IMR-90 (cell line): ENCODE measurements at regions not wholly inside any gene's neighbourhood (a gene's known extent, or its start where the extent isn't known, plus 50 kb on each side); places are given as distances from the start of the nearest gene placed in this dataset.

Source experiments
- ATAC-seq: fragments of 200-7000 bp; cut with Tn5 transposase; 2 replicates; pipeline ENCODE4 v1.9.1; 2020; ENCODE audit warnings: low read depth, mild to moderate bottlenecking, moderate library complexity
- BruUV-seq: library from RNA; stranded (reverse); fragments of 400-500 nt; replicated peaks from 2 replicates; lab custom pipeline; 2021; lab: Mats Ljungman, UMichigan
- CTCF ChIA-PET: fragments of 300-600 bp; formaldehyde crosslinking; extraction: SDS; loops from one replicate; lab custom pipeline; 2021; ENCODE audit warnings: antibody characterized with exemption; lab: Yijun Ruan, JAX
- POLR2A ChIA-PET: fragments of 300-600 bp; sonication (Branson Sonifier 250); formaldehyde crosslinking; loops from one replicate; lab custom pipeline; 2022; ENCODE audit warnings: antibody characterized with exemption; ENCODE audit not compliant: unreplicated experiment; lab: Charles Lee
- DNase-seq: peaks from one replicate; pipeline ENCODE4 v3.0.0; 2013
- H2AFZ ChIP-seq: replicated peaks from 2 replicates; pipeline ENCODE3; 2013; ENCODE audit warnings: low read length, mild to moderate bottlenecking; ENCODE audit not compliant: poor library complexity
- H2AK5ac ChIP-seq: 2 replicates; pipeline ENCODE4 v1.6.1; 2013; ENCODE audit warnings: low read depth, low read length, inconsistent platforms
- H2AK9ac ChIP-seq: replicated peaks from 2 replicates; pipeline ENCODE3; 2013; ENCODE audit warnings: mild to moderate bottlenecking, low read depth, low read length, moderate library complexity; ENCODE audit not compliant: poor library complexity
- H2BK120ac ChIP-seq: 2 replicates; pipeline ENCODE4 v1.6.1; 2013; ENCODE audit warnings: low read depth, low read length, inconsistent platforms
- H2BK15ac ChIP-seq: 3 replicates; pipeline ENCODE4 v1.6.1; 2013; ENCODE audit warnings: low read depth, low read length, inconsistent platforms
- H2BK20ac ChIP-seq: 2 replicates; pipeline ENCODE4 v1.6.1; 2013; ENCODE audit warnings: low read depth, mild to moderate bottlenecking, inconsistent platforms, low read length, moderate library complexity
- H2BK5ac ChIP-seq: 2 replicates; pipeline ENCODE4 v1.6.1; 2013; ENCODE audit warnings: mild to moderate bottlenecking, low read depth, low read length, inconsistent platforms; ENCODE audit not compliant: poor library complexity, severe bottlenecking
- H3K14ac ChIP-seq: replicated peaks from 2 replicates; pipeline ENCODE4 v1.6.1; 2013; ENCODE audit warnings: low read depth, low read length, inconsistent platforms
- H3K18ac ChIP-seq: 2 replicates; pipeline ENCODE4 v1.6.1; 2013; ENCODE audit warnings: low read depth, low read length, control low read depth
- H3K23ac ChIP-seq: 2 replicates; pipeline ENCODE4 v1.6.1; 2013; ENCODE audit warnings: low read depth, low read length, inconsistent platforms
- H3K27ac ChIP-seq: 2 replicates; pipeline ENCODE4 v1.5.1; 2013; ENCODE audit warnings: mild to moderate bottlenecking, control low read depth, low read length; ENCODE audit not compliant: insufficient read depth
- H3K27me3 ChIP-seq: 2 replicates; pipeline ENCODE4 v1.6.1; 2013; ENCODE audit warnings: low read length; ENCODE audit not compliant: control insufficient read depth, insufficient read depth
- H3K36me3 ChIP-seq: 2 replicates; pipeline ENCODE4 v1.6.1; 2013; ENCODE audit warnings: low read length, mixed read lengths; ENCODE audit not compliant: control insufficient read depth, insufficient read depth
- H3K4ac ChIP-seq: 2 replicates; pipeline ENCODE4 v1.6.1; 2013; ENCODE audit warnings: low read depth, low read length, inconsistent platforms
- H3K4me1 ChIP-seq: 2 replicates; pipeline ENCODE4 v1.6.1; 2013; ENCODE audit warnings: low read length, mixed read lengths; ENCODE audit not compliant: control insufficient read depth, insufficient read depth
- H3K4me2 ChIP-seq: 2 replicates; pipeline ENCODE4 v1.6.1; 2013; ENCODE audit warnings: low read depth, mild to moderate bottlenecking, control low read depth, low read length, moderate library complexity
- H3K4me3 ChIP-seq: 2 replicates; pipeline ENCODE4 v1.5.1; 2013; ENCODE audit warnings: low read depth, mild to moderate bottlenecking, control low read depth, low read length, moderate library complexity; ENCODE audit not compliant: insufficient read depth
- H3K56ac ChIP-seq: 2 replicates; pipeline ENCODE4 v1.6.1; 2013; ENCODE audit warnings: low read length, inconsistent platforms; ENCODE audit not compliant: insufficient read depth; ENCODE audit errors: extremely low read depth
- H3K79me1 ChIP-seq, 2 experiments: 2 replicates each; pipeline ENCODE4 v1.6.1; 2013; ENCODE audit warnings: low read length in 2 of 2, inconsistent platforms in 1 of 2, low read depth in 1 of 2
- H3K9ac ChIP-seq: 2 replicates; pipeline ENCODE4 v1.6.1; 2013; ENCODE audit warnings: low read depth, low read length, control low read depth
- H3K9me1 ChIP-seq: 2 replicates; pipeline ENCODE4 v1.6.1; 2013; ENCODE audit warnings: low read length, inconsistent platforms; ENCODE audit not compliant: insufficient read depth
- H3K9me3 ChIP-seq: 2 replicates; pipeline ENCODE4 v1.6.1; 2013; ENCODE audit warnings: low read length; ENCODE audit not compliant: control insufficient read depth, insufficient read depth
- H4K20me1 ChIP-seq: 2 replicates; pipeline ENCODE4 v1.6.1; 2013; ENCODE audit warnings: low read length, inconsistent platforms; ENCODE audit not compliant: insufficient read depth
- H4K5ac ChIP-seq: 2 replicates; pipeline ENCODE4 v1.6.1; 2013; ENCODE audit warnings: mild to moderate bottlenecking, low read depth, low read length, control low read depth
- H4K8ac ChIP-seq, 2 experiments: 2 replicates each; pipeline ENCODE4 v1.6.1; 2013; ENCODE audit warnings: low read depth in 2 of 2, low read length in 2 of 2, control low read depth in 1 of 2, inconsistent platforms in 1 of 2
- H4K91ac ChIP-seq: 2 replicates; pipeline ENCODE4 v1.6.1; 2013; ENCODE audit warnings: low read depth, low read length, inconsistent platforms; ENCODE audit not compliant: insufficient read depth
- CHD1 ChIP-seq: IDR thresholded peaks from 2 replicates; pipeline ENCODE4 v1.6.1; 2012; ENCODE audit warnings: low read depth, low read length, improper control_type of control experiment
- MAFK ChIP-seq: IDR thresholded peaks from 2 replicates; pipeline ENCODE4 v1.6.1; 2012; ENCODE audit warnings: low read depth, low read length, improper control_type of control experiment
- RAD21 ChIP-seq: IDR thresholded peaks from 2 replicates; pipeline ENCODE4 v1.6.1; 2012; ENCODE audit warnings: low read length, improper control_type of control experiment
- RCOR1 ChIP-seq: IDR thresholded peaks from 2 replicates; pipeline ENCODE4 v1.6.1; 2012; ENCODE audit warnings: mild to moderate bottlenecking, low read length, improper control_type of control experiment; ENCODE audit not compliant: insufficient replicate concordance
- dilution Hi-C: fragments of 300-500 bp; cut with HindIII; formaldehyde crosslinking; loops from one replicate; pipeline ENCODE4 v1.14.3; 2018; ENCODE audit warnings: low sequenced_read_pairs; ENCODE audit not compliant: unreplicated experiment
- in situ Hi-C: fragments of 300-500 bp; cut with MboI; formaldehyde crosslinking; loops from 3 replicates; pipeline ENCODE4 v1.14.3; 2019; ENCODE audit warnings: low sequenced_read_pairs, inconsistent platforms, mixed read lengths
- intact Hi-C: fragments of 100-400 bp; cut with micrococcal nuclease; formaldehyde crosslinking; loops from 2 replicates; pipeline ENCODE4 v1.10.0; 2022

- Histone ChIP-seq H2BK120ac (no peak overlapping the region), H3K18ac (no peak overlapping the region), H3K4me1 (no peaks in the 10 kb centered on the region), H3K4me2 (no peak overlapping the region), H4K8ac (no peak overlapping the region), H3K4me3 (no peak overlapping the region), H3K79me1 (no peaks in the 10 kb centered on the region), H3K23ac (no peak overlapping the region), H3K36me3 (no peaks in the 10 kb centered on the region), H3K27me3 (no peaks in the 10 kb centered on the region), H3K9me3 (peaks cover 6% of the 10 kb centered on the region), H2AK5ac (no peak overlapping the region), H3K4ac (no peak overlapping the region), H2AK9ac (no peak overlapping the region), H2BK5ac (no peak overlapping the region), H3K9ac (no peak overlapping the region), H3K56ac (no peak overlapping the region), H2BK15ac (no peak overlapping the region), H4K5ac (no peak overlapping the region), H3K9me1 (no peaks in the 10 kb centered on the region), H3K14ac (no peak overlapping the region), H4K20me1 (no peaks in the 10 kb centered on the region), H2BK20ac (no peak overlapping the region), H4K91ac (no peak overlapping the region), H2AFZ (no peak overlapping the region), H3K27ac (no peak overlapping the region)
- no peak for DNase-seq
- in situ Hi-C loops (no loop called here), dilution Hi-C loops (no loop called here), intact Hi-C loops (no loop called here)
- no peak for ATAC-seq
- BruUV-seq: no TSS peak
- POLR2A ChIA-PET: no interaction called here
- CTCF ChIA-PET: no interaction called here
- no peak for TF ChIP-seq MAFK
- TF ChIP-seq RAD21: no peak
- no peak for TF ChIP-seq CHD1
- TF ChIP-seq RCOR1: no peak
Measured at GRCh38 chr2:81327911-81328310, 1023.4 kb upstream of the LRRTM1 start.
